AG04449 (cell line): ENCODE measurements at regions not wholly inside any gene's neighbourhood (a gene's known extent, or its start where the extent isn't known, plus 50 kb on each side); places are given as distances from the start of the nearest gene placed in this dataset.

Source experiments
- CTCF ChIA-PET: fragments of 350-600 bp; formaldehyde crosslinking; extraction: SDS; loops from one replicate; lab custom pipeline; 2021; ENCODE audit warnings: antibody characterized with exemption; lab: Yijun Ruan, JAX
- POLR2A ChIA-PET: fragments of 400-600, 350-600 bp; formaldehyde crosslinking; extraction: SDS; loops from one replicate; lab custom pipeline; 2020; ENCODE audit warnings: antibody characterized with exemption, inconsistent platforms; lab: Yijun Ruan, JAX
- DNase-seq: peaks from one replicate; pipeline ENCODE4 v3.0.0-alpha.2; 2010; ENCODE audit warnings: low read depth, low spot score
- H3K4me3 ChIP-seq: 2 replicates; pipeline ENCODE4 v1.5.1; 2011; ENCODE audit warnings: low read depth, mild to moderate bottlenecking, control low read depth, low read length
- TF ChIP-seq, protein P1 (sequence below): IDR thresholded peaks from one replicate; pipeline ENCODE4 v1.5.1; 2011; ENCODE audit warnings: mild to moderate bottlenecking, moderate library complexity, low read length, control low read depth, inconsistent platforms; ENCODE audit not compliant: insufficient read depth; ENCODE audit errors: missing control alignments

DNA sequence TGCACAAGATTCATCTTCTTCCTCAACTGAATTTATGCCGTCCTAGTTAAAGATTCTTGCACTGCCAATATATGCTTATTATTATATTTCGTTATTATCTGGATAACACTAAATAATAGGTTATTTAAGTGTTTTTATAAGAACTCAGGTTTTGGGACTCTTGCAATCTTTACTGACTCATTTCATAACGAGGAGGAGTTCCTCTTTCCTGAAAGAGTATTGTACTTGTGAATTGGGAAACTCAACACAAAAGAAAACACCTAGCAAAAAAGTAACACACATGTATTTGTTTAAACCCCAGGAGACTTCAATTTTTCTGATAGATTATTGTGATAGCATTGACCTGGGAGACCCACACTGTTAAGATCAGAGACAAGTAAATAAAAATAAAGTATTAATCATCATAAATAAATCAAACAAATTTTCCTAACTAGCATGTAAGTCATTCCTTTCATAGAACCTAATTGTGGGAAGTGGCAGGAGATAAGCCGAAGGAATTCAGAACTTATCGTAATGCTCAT, 505.8 kb downstream of the KCNJ2 start:
- ChIA-PET POLR2A (no interaction called here), CTCF (no interaction called here)
- no peak for DNase-seq
- H3K4me3 ChIP-seq, result no peak overlapping the region
- TF ChIP-seq, protein P1, sequence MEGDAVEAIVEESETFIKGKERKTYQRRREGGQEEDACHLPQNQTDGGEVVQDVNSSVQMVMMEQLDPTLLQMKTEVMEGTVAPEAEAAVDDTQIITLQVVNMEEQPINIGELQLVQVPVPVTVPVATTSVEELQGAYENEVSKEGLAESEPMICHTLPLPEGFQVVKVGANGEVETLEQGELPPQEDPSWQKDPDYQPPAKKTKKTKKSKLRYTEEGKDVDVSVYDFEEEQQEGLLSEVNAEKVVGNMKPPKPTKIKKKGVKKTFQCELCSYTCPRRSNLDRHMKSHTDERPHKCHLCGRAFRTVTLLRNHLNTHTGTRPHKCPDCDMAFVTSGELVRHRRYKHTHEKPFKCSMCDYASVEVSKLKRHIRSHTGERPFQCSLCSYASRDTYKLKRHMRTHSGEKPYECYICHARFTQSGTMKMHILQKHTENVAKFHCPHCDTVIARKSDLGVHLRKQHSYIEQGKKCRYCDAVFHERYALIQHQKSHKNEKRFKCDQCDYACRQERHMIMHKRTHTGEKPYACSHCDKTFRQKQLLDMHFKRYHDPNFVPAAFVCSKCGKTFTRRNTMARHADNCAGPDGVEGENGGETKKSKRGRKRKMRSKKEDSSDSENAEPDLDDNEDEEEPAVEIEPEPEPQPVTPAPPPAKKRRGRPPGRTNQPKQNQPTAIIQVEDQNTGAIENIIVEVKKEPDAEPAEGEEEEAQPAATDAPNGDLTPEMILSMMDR, result no peak

DNA sequence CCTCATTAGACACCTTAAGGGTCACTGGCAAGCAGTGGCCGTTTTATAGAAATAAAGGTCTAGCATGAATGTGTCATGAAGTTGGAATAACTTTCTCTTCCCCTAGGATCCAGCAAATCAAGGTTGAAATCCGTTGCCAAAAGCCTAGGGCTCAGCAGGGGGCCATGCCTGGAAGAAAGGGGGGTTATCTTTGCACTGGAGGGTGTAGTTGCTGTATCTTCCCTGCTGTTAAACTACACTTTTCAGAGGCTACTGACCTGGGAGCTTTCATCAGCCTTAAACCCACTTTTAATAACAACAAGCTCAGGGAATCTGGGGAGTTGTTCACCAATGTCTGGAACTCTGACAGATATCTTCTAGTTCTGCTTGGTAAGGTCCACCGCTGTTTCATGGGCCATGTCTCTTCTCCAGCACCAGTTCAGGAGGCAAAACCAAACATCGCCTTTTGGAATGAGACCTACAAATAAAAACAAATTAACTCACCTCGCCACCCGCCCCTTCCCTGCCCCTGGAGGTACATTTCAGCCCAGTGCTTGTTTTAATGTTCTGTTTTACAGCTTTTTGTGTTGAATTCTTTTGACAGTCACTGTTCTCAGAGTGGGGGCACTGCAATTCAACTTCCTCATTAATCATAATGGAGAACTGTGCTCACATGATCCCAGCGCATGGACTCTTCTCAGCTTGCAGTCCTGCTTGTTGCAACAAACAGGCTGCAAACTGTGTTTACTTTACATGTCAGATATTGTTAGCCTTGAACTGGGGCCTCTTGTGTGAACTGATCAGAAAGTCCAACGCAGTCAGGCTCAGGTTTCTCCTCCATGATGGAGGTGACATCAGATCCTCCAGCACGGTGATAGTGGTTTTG, 508.7 kb downstream of the KCNJ2 start:
- ChIA-PET POLR2A (no interaction called here), CTCF (no interaction called here)
- TF ChIP-seq, protein P1, result no peak
- no peak for DNase-seq
- H3K4me3 ChIP-seq, result no peak overlapping the region

DNA sequence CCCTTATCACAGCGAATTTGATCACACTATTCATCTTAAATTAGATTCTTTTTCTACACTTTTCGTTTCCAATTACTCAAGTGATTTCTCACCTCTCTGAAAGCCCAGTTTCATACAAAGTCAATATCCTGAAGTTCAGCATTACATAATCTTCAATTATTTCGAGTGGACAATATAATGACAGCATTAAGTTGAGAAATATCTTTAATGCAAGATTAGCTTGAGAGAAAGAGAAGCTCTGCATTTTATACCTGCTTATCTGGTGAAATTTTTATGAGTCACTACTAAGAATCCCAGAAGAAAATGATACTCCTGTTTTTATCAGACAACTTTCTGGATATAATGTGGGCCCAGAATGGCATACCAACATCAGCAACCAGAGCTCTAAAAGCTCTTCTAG, 509.6 kb downstream of the KCNJ2 start:
- DNase-seq, result no peak
- TF ChIP-seq, protein P1, result no peak
- H3K4me3 ChIP-seq, result no peak overlapping the region
- ChIA-PET POLR2A (no interaction called here), CTCF (no interaction called here)

DNA sequence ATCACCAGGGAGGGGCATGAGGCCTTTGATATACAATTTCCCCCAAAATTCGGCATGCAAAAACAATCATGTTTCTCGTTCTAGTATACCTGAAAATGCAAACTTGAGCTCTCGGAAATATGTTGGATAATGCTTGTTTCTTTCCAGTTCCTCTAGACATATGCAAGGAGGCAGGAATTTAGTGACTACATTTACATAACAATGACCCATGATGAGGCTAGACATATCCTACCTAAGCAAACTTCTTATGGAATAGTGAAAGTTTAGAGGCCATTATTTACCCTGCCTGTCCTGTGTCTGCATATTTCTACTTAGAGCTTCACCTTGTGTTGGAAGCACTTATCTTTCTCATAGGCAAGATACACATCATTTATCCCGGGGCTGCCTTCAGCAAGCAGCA, 514.6 kb downstream of the KCNJ2 start:
- no peak for DNase-seq
- TF ChIP-seq, protein P1, result no peak
- CTCF ChIA-PET, result no interaction called here
- POLR2A ChIA-PET, result no interaction called here
- no peak overlapping the region for H3K4me3 ChIP-seq

DNA sequence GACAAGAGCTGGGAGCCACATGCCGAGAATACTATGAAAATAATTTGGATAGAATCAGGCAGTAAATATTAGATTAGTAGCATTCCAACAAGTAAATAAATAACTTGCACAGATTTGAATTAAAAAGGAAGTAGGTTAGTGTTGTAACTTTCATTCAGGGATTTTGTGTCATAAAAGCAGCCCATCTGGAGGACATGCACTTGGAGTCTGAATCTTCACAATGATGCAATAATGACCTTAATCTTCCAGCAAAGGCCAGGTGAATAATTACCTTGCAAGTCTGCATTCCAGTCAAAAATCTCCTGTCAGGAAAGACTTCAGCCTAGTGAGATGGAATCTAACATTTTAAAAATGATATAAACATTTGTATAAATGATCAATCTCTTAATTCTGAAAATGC, 518.1 kb downstream of the KCNJ2 start:
- no peak for DNase-seq
- ChIA-PET POLR2A (no interaction called here), CTCF (interaction anchor here (0.6 kb wide), 1 partner anchor 1244 kb away, joined by 3 read pairs; no protein-coding TSS in a partner anchor)
- no peak overlapping the region for H3K4me3 ChIP-seq
- TF ChIP-seq, protein P1, result no peak

DNA sequence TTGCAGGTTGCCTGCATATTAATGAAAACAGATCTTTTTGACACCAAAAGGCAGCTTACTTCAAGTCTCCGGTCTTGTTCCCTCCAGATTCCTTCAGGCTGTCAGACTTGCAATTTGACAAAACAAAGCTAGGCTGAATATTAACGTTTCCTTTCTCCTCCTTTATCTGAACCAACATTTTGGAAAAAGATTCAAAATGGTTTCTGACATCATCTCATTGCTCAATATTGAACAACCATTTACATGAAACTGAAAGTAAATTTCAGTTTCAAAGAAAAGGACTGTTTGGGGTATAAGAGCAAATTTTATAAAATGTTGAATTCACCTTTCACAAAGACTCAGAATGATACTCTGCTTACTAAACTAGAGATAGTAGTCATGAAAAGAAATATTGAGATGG, 521.8 kb downstream of the KCNJ2 start:
- DNase-seq, result no peak
- TF ChIP-seq, protein P1, result no peak
- ChIA-PET CTCF (no interaction called here), POLR2A (no interaction called here)
- no peak overlapping the region for H3K4me3 ChIP-seq
